ENCODE measurements at regions not wholly inside any gene's neighbourhood (a gene's known extent, or its start where the extent isn't known, plus 50 kb on each side); places are given as distances from the start of the nearest gene placed in this dataset.
A peak's percentile ranks its signal among the peaks of the same experiment; 100 is the strongest.

GRCh38 chr18:77512152-77512551 lies 262.5 kb downstream of the GALR1 start:
- Histone ChIP-seq H3K27ac (no peak overlapping the region), H3K4me3 (no peak overlapping the region), H3K4me1 (no peaks in the 10 kb centered on the region), H3K36me3 (no peaks in the 10 kb centered on the region), H3K9me3 (no peaks in the 10 kb centered on the region), H3K27me3 (no peaks in the 10 kb centered on the region)
- TF ChIP-seq POLR2AphosphoS5 (IDR thresholded peaks at IDR 0.05) (no peak), POLR2A (IDR thresholded peaks at IDR 0.05) (no peak), CTCF (IDR thresholded peaks at IDR 0.05) (no peak)
- DNase-seq (ENCODE audit: low spot score in 2 of 2): no peak
- intact Hi-C loops (cut with DNase I; ENCODE audit: low total_unique reads): no loop called here

- intact Hi-C loops (cut with DNase I; ENCODE audit: low total_unique reads): no loop called here
- no peak for DNase-seq (ENCODE audit: low spot score in 2 of 2)
- H3K27me3 ChIP-seq: no peaks in the 10 kb centered on the region
- H3K4me1 ChIP-seq: no peaks in the 10 kb centered on the region
- TF ChIP-seq POLR2AphosphoS5 (IDR thresholded peaks at IDR 0.05) (no peak), CTCF (IDR thresholded peaks at IDR 0.05) (no peak), POLR2A (IDR thresholded peaks at IDR 0.05) (no peak)
- no peak overlapping the region for H3K4me3 ChIP-seq
- no peaks in the 10 kb centered on the region for H3K36me3 ChIP-seq
- no peak overlapping the region for H3K27ac ChIP-seq
- no peaks in the 10 kb centered on the region for H3K9me3 ChIP-seq
Measured at GRCh38 chr18:77517901-77518300, 268.3 kb downstream of the GALR1 start.

- H3K4me1 ChIP-seq: no peaks in the 10 kb centered on the region
- TF ChIP-seq POLR2A (IDR thresholded peaks at IDR 0.05): no peak
- no peak for TF ChIP-seq POLR2AphosphoS5 (IDR thresholded peaks at IDR 0.05)
- TF ChIP-seq CTCF (IDR thresholded peaks at IDR 0.05): no peak
- intact Hi-C loops (cut with DNase I; ENCODE audit: low total_unique reads): no loop called here
- no peak overlapping the region for H3K4me3 ChIP-seq
- H3K36me3 ChIP-seq: no peaks in the 10 kb centered on the region
- H3K9me3 ChIP-seq: no peaks in the 10 kb centered on the region
- no peaks in the 10 kb centered on the region for H3K27me3 ChIP-seq
- no peak for DNase-seq (ENCODE audit: low spot score in 2 of 2)
- H3K27ac ChIP-seq: no peak overlapping the region
Measured at GRCh38 chr18:77520767-77521166, 271.1 kb downstream of the GALR1 start.

GRCh38 chr18:77522051-77522675 lies 272.5 kb downstream of the GALR1 start:
- no peak for DNase-seq (ENCODE audit: low spot score in 2 of 2)
- Histone ChIP-seq H3K9me3 (no peaks in the 10 kb centered on the region), H3K27me3 (no peaks in the 10 kb centered on the region), H3K4me1 (no peaks in the 10 kb centered on the region), H3K36me3 (no peaks in the 10 kb centered on the region), H3K27ac (peak overlapping the region in 1 of 2 donors; percentile 32), H3K4me3 (no peak overlapping the region)
- intact Hi-C loops (cut with DNase I; ENCODE audit: low total_unique reads): no loop called here
- TF ChIP-seq POLR2AphosphoS5 (IDR thresholded peaks at IDR 0.05) (no peak), POLR2A (IDR thresholded peaks at IDR 0.05) (no peak), CTCF (IDR thresholded peaks at IDR 0.05) (no peak)

GRCh38 chr18:77524909-77525308 lies 275.3 kb downstream of the GALR1 start:
- TF ChIP-seq POLR2A (IDR thresholded peaks at IDR 0.05) (no peak), POLR2AphosphoS5 (IDR thresholded peaks at IDR 0.05) (no peak), CTCF (IDR thresholded peaks at IDR 0.05) (no peak)
- no peak for DNase-seq (ENCODE audit: low spot score in 2 of 2)
- Histone ChIP-seq H3K27ac (no peak overlapping the region), H3K4me1 (no peaks in the 10 kb centered on the region), H3K4me3 (no peak overlapping the region), H3K36me3 (no peaks in the 10 kb centered on the region), H3K27me3 (no peaks in the 10 kb centered on the region), H3K9me3 (no peaks in the 10 kb centered on the region)
- intact Hi-C loops (cut with DNase I; ENCODE audit: low total_unique reads): no loop called here
